Mucosa of gallbladder (tissue), 1 donor: ENCODE measurements at regions not wholly inside any gene's neighbourhood (a gene's known extent, or its start where the extent isn't known, plus 50 kb on each side); places are given as distances from the start of the nearest gene placed in this dataset.

Experiments used
- DNase-seq: peaks from one replicate; pipeline ENCODE4 v3.0.0-alpha.2; 2020; ENCODE audit warnings: low spot score
- donor health status: DM: no; HTN: no; CAD: no.

DNA sequence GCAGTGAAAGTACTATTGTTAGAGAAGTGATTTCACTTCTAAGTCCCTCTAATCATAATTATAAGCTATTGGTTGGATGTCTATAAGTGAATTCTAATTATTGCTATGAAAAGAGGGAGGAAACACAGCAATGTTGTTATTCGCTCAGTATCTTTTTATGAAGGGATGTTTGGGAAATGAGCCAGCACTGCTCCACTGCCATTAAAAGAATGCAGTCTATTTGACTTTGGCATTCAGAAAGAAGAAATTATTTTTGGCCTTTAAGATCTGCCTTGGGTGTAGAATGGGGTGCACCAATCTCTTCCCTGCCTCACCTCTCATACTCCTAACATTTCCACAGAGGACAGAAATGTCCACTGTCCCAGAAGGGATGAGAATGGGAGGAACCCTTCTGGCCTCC is 332.0 kb downstream of the SPATA31D1 start:
- no peak for DNase-seq

DNA sequence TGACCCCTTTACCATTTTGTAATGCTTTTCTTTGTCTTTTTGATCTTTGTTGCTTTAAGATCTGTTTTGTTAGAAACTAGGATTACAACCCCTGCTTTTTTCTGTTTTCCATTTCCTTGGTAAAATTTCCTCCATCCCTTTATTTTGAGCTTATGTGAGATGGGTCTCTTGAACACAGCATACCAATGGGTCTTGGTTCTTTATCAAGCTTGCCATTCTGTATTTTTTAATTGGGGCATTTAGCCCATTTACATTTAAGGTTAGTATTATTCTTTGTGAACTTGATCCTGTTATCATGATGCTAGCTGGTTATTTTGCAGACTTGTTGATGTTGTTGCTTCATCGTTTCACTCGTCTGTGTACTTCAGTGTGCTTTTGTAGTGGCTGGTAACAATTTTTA is 337.3 kb downstream of the SPATA31D1 start:
- DNase-seq = no peak

DNA sequence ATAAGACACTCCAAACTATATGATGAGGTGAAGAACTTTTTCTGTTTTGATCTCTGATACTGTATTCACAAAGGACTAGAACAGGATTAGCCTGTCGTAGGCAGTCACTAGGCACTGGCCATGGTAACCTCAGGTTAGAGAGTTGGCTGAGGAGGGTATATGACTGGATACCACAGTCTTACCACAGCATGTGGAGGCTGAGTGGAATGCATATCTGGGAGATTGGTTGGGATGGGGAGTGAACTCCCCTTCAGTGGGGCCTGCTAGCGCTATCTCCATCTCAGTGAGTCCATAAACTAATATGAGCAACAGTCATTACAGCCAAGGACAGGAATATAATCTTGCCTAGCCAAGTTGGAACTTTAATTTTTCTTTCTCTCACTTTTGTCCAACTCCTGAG is 339.1 kb downstream of the SPATA31D1 start:
- no peak for DNase-seq

DNA sequence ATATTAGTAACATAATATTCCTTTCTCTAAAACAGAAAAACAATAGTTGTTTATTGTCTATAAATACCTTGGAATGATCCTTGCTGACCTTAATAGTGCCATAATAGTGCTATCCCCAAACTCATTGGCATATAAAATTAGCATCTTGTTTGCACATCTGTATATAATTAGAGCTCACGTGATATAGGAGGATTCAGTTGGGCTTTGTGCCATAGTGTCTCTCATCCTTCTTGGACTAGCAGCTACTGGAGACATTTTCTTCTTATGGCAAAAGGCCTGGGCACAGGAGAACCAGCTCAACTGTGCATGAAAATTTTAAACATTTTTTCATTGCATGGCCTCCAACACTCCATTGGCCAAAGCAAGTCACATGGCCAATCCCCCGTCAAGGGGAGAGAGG is 342.5 kb downstream of the SPATA31D1 start:
- no peak for DNase-seq

DNA sequence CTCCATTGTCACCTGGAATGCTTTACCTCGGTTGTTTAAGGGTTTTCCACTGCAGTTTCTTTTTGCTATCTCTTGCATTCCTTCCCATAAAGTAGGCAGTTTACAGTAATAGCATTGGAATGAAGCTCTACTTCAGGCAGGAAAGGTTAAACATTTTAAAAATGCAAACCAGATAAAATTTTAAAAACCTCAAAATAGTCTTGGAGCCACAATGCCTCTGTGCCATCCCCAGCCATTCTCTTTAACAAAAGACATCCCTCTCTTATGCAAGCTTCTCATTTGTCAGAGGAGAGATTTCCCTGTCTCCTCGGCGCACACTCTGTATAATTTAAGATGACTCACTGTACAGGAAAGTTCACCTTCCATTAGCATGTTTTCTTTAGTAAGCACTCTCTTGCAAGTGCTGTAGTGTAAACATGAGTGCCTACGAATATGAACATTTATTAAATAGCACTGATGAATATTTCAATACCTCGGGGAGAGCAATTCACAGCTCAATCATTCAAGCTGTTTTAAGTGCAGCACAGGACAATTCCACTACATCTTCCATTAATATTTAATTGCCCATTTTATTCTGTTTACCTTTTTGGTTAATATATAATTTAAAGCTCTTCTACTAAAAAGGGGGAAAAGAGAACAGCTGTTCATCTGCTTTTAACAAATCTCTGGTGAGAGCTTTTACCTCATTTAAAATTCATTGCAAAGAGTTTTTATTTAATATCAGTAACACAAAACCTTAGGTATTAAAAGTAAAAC is 343.6 kb downstream of the SPATA31D1 start:
- DNase-seq = no peak

DNA sequence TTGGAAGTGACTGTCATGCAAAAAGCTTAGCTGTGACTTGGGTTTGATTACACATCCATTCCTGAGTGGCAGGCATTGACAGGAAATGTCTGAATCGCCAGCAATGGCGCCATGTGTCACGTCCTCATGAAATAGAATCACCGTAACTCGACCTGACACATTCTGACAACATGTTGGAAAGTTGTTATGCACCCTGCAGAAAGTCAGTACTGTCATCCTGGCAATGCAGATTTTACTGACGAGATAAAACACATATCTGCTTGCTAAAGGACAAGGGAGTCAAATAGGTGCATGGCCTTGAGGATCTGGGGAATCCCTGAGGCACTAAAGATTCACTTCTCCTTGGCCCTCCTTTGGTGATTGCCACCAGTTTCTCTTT is 344.2 kb downstream of the SPATA31D1 start:
- no peak for DNase-seq

DNA sequence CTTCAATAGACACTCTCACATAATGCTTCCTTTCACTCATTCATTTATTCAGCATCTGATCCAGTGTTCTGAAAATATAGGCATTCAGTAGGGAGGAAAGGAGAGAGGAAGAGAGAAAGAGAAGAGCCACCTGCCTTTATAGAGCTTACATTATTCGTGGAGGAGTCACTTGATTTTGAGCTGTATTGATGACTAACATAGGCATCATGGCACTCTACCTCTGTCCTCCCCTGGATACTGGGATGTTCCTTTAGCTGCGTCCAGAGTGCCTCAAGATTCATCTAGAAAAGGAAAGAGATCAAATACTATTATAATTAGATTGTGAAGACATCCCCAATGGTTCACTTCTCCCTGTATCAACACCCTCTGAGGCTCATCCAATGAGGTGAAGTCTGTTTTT is 345.1 kb downstream of the SPATA31D1 start:
- DNase-seq = no peak

DNA sequence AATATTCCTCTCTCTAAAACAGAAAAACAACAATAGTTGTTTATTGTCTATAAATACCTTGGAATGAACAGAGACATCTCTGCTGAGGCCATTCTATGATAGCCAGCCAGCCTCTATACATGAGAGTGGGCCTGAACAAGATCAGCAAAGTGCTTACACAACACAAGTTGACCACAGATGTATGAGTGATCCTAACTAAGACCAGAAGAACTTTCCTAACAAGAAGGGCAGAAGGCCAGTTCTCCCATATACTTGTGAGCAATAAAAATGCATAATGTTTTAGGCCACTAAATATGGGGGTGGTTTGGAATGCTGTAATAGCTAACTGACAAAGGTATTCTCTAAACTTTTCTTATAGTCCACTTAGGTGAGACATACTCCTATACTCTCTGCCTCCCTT is 345.7 kb downstream of the SPATA31D1 start:
- no peak for DNase-seq

DNA sequence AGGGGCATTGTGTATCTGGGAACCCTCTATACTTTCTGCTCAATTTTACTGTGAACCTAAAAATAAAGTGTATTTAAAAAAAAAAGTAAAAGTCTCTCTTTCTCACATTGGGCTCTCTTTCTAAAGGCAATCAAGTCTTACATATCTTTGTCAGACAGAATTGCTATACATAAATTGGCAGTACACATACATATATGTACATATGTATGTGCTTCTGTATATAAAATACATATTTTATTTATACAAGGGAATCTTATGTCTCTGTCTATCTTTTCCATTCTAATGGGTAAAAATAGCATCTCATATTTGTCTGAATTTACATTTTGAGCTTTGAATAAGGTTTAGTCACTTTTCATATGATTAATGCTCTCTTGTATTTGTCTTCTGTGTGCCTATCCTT is 348.8 kb downstream of the SPATA31D1 start:
- no peak for DNase-seq

DNA sequence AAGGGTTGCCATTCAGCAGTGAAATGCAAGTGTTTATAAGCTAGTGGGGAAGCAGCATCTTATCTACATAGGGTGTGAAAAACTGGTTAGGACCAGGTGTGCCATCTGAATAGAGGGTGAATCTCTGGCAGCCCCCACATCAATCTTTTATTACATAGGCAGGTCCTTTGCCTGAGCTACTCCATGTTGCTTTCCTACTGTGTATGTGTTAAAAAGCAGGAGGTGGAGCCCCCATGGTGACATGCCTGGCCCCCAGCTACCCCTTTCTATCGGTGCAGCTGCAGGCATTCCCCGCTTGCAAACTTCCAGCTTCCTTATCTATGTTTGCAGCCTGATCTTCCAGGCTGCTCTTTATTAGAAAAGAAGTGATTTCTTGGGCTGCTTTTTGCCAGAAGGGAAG is 353.5 kb downstream of the SPATA31D1 start:
- no peak for DNase-seq

DNA sequence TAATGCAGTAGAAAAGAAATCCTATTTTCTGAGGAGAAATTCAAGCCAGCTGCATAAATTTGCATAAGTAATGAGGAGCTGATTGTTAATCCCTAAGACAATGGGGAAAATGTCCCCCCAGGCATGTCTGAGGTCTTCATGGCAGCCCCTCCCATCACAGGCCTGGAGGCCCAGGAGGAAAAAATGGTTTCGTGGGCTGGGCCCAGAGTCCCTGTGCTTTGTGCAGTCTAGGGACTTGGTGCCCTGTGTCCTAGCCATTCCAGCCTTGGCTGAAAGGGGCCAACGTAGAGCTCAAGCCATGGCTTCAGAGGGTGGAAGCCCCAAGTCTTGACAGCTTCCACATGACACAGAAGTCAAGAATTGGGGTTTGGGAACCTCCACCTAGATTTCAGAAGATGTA is 357.5 kb downstream of the SPATA31D1 start:
- DNase-seq = no peak

DNA sequence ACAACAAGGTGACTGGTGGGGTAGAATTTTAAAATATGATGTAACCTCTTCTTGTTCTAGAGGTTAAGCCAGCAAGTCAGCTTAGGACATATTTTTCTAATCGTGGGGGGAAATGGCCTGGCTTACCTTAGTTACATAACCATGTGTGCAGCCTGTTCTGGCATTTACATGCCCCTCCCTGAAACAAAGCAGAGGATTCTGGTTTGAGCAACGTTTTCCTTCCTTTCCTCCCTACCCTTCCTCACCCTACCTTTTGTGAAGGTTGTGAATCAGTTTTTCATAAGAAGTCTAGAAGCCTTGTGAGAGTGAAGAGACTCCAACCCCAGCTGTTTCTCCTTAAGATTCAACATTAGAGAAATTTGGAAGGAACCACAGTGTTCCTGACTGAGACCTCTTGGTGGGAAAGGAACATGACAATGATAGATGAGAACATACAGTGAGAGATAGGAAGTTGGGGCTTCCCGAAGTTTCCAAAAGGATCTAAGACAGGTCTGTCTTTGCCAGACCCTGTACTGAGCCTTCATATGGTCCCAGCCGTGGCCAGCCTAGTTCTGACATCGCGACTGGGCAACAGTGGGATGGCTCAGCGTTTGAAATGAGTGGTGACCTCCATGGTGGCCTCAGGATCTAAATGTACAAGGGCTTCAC is 365.2 kb downstream of the SPATA31D1 start:
- DNase-seq = no peak

DNA sequence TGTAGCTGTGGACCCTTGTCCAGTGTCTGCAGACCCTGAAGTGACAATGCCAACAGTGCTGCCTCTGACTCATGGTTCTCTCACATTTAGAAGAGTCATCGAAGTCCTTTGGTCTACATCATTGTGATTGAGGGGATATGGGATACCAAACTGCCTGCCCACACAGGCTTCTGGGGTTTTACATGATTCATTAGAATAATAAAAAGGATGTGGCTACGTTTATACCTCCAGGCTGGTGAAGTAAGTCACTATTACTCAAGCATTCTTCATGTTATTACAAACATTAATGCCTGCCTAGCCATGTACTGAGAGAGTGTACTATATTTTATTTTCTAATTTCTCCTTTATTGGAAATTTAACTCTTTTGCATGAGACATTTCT is 365.7 kb downstream of the SPATA31D1 start:
- DNase-seq = no peak

DNA sequence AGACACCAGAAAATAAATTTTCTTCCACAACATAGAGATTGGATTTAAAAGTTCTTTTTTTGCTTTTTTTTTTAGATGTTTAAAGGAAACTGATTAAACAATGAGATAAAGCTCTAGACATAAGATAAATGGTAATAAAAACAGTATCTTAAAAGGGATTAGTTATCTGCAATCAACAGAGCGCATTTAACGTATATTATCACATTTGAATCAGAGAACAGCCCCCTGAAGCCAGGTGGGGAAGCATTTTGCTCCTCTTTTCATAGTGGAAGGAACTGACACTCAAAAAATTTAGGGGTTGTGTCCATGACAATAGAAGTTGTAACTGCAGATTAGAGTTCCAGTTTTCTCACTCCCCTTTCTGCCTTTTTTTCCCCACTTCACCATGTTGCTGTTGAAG is 367.6 kb downstream of the SPATA31D1 start:
- DNase-seq = no peak

DNA sequence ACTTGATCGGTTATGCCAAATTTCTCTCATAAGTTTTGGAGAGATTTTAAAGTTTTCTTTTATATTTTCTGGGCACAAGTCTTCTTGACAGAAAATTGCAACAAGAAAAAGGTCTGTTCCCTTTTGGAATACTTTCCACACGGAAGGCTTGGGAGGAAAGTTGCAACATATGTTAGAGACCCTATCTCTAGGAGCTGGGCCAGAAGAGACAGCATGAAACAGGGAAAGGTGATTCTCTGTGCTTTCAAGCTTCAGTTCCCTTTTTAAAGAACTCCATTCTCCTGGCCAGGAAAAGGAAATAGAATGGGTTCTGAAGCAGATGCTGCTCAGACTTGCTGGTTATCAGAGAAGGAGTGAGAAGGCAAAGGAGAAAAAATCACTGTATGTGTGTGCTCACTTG is 368.3 kb downstream of the SPATA31D1 start:
- no peak for DNase-seq

DNA sequence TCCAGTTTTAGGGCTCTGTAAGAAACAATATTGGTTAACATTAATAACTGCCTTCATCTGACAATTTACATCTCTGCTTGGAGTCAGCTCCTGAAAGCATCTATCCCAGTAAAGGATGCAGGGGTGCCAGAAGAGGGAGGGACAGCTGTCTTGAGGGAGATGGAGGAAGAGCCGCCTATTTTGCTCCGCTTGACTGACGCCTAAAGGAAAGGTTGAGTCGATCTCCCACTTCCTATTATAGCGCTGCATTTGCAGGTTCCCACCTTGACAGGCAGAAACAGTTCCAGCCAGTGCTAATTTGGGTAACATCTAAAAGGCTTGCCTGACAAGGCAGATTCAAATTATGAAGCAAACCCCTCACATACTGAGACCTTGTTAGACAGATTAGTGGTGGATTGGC is 374.6 kb downstream of the SPATA31D1 start:
- DNase-seq = no peak

DNA sequence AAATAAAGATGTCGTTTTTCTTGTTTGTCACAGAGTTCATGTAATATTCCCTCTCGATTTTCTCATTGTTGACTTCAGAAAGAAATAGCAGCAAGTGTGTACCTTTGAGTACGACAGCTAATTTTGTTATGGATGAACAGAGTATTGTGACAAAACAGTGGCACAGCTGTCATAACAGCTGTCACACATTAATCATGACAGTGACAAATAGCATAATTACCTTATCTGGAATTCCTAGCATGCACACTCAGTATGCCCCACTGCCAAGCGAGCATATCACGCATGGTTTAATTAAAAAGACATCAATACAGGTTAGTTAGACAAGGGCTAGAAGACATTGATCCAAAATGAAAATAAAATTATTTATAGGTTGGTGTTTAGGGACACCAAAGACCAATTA is 375.1 kb downstream of the SPATA31D1 start:
- DNase-seq = no peak

DNA sequence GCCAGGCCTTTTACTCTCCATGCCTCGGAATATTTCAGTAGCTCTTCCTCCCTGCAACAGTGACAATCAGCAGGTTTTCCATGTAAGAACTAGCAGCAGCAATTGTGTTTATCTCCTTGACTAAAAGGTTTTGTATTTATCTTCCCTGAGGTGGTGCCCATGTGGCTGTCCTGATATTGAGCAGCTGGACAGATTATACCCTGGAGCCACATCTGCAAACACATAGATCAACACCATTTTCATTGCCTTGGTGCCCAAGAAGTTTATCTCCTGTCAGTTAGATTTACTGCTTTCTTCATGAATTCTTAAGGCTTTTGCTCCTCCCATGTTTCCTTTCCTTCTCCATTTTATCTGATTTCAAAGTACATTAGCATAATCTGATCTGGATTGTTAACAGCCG is 378.4 kb downstream of the SPATA31D1 start:
- DNase-seq = no peak

DNA sequence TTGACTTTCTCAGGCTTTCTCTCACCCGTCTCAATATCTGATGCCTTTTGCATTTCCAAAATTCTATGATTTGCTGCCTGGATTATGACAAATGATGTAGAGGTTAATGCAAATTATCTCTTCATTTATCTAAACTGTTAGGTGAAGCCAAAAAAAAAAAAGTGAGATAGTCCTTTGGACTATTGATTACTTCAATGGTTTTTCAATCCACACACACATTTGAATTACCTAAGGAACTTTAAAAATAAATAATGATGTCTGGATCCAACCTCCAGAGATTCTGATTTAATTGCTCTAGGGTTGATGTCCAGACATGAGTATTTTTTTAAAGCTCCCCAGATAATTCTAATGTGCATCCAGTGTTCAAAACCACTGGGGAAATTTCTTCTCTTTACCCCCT is 379.4 kb downstream of the SPATA31D1 start:
- DNase-seq = no peak

DNA sequence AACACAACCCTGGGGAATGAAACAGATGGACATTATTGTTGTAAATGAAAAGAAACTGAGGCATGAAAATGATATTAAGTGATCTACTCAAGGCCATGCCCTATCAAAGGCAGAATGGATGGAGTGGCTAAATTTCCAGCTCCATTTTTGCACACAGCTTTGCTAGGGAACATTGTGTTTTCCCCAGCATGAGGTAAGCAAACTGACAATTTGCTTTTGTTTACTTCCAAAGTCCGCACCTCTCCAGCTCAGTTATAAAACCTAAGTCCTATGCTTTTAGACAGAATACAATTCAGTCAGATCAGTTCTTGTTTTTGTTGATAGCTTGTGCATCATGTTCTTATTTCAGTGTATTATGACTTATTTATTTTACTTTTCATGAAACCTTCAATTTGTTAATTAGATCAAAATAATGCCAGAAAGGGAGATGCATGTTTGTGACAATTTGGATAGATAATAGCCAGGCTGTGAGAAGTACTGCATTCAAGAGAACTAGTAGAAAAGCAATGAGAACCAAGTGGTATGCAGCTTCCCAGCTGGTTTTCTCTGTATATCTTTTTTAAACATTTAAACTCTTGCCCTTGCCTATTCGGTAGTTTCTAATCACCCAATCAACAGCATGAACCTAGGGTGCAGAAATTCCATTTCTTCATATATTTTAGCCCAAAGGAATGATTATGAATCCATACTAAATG is 380.8 kb downstream of the SPATA31D1 start:
- DNase-seq = no peak

DNA sequence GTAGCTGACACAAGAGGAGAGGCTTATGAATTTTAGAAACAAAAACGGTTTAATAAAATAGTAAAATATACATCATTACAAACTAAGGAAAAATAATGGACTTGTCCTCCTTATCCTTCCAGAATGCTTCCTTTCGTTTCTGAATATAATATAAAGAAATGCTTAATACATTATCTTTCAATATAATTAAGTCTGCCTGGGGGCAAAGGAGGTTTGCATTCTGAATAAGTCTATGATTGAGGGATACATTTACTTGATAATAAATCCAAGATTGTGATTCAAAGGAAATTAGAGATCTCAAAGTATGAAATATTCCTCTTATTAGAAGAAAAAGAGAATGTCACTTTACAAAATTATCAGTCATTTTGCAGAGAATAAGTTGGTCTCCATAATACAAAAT is 386.5 kb downstream of the SPATA31D1 start:
- no peak for DNase-seq

DNA sequence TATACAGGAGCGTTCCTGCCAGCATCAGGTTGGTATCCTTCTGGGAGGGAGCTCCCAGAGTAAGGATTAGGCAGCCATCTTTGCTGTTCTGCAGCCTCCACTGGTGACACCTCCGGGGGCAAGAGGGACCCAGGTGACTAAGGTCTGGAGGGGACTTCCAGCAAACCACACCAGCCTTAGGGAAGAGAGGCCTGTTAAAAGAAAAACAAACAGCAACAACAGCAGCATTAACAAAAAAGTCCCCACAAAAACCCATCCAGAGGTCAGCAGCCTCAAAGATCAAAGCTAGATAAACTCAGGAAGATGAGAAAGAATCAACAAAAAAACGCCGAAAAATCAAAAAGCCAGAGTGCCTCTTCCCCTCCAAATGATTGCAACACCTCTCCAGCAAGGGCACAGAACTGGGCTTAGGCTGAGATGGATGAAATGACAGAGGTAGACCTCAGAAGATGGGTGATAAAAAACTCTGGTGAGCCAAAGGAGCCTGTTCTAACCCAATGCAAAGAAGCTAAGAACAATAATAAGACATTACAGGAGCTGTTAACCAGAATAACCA is 388.2 kb downstream of the SPATA31D1 start:
- no peak for DNase-seq
